ENCODE measurements at regions not wholly inside any gene's neighbourhood (a gene's known extent, or its start where the extent isn't known, plus 50 kb on each side); places are given as distances from the start of the nearest gene placed in this dataset.
"Not testable (repeated sequence)": the region's sequence is repeated elsewhere in the genome, so short reads cannot be mapped to it uniquely, and the experiment has no call there.

- Mint-ChIP-seq H3K4me1 (ENCODE audit: low read depth) (no peaks in the 10 kb centered on the region), H3K9me3 (no peaks in the 10 kb centered on the region), H3K27me3 (no peaks in the 10 kb centered on the region), H3K27ac (no peak overlapping the region), H3K4me3 (no peak overlapping the region), H3K36me3 (ENCODE audit: low read depth) (no peaks in the 10 kb centered on the region)
These were observed 185.4 kb downstream of the IGLL1 start for GRCh38 chr22:23394525-23395326.

DNA sequence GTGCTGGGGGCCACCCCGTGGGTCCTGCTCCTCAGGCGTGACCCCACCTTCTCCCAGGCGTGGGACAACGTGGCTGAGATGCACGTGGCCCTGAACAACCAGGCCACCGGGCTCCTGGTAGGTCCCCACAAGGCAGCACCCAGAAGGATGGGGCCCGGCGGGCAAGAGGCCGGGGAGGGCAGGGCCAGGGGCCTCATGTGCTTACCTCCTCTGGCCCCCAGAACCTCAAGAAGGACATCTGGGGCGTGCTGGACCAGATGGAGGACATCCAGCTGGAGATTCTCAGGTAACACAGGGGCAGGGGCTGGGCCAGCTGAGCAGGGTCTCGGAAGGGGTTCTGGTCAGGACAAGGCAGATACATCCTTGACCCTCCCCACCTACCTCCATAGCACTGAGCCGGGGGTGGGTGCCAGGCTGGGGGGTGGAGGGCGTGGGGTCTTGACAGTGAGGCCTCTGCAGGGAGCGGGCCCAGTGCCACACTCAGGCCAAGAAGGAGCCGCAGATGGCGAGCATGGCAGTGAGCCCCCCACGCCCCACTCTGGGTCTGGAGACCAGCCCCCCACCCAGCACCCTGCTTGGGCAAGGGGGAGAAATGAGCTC lies 186.3 kb downstream of the IGLL1 start:
- Mint-ChIP-seq H3K4me1 (ENCODE audit: low read depth) (no peaks in the 10 kb centered on the region), H3K9me3 (no peaks in the 10 kb centered on the region), H3K27ac (no peak overlapping the region)

DNA sequence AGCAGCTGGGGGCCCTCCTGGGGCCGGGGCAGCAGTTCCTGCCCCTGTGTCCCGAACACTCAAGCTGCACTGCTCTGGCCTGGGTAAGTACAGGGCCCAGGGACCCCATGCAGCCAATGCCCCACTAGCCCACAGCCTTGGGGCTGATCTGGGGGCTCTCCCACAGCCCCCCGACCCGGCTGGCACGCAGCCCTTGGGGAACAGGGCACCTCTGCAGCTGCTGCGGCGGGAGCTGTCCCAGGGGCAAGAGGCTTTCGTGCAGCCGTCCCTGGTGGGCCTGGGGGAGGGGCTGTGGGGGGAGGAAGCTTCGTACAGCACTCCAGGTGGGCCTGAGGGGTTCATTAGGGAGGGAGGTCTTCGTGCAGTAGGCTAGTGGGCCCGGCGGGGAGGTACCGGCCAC lies 186.9 kb downstream of the IGLL1 start:
- H3K36me3 Mint-ChIP-seq (ENCODE audit: low read depth); H3K9me3 Mint-ChIP-seq; H3K4me1 Mint-ChIP-seq (ENCODE audit: low read depth); H3K27me3 Mint-ChIP-seq; H3K4me3 Mint-ChIP-seq; H3K27ac Mint-ChIP-seq: not testable (repeated sequence)

More for the DNA sequence above, 186.3 kb downstream of the IGLL1 start:
- Mint-ChIP-seq H3K4me3 (no peak overlapping the region), H3K27me3 (no peaks in the 10 kb centered on the region), H3K36me3 (ENCODE audit: low read depth) (no peaks in the 10 kb centered on the region)

GRCh38 chr22:23392420-23393121 lies 187.5 kb downstream of the IGLL1 start:
- Mint-ChIP-seq H3K27me3 (no peaks in the 10 kb centered on the region), H3K4me3 (no peak overlapping the region), H3K4me1 (ENCODE audit: low read depth) (no peaks in the 10 kb centered on the region), H3K27ac (no peak overlapping the region), H3K9me3 (no peaks in the 10 kb centered on the region), H3K36me3 (ENCODE audit: low read depth) (no peaks in the 10 kb centered on the region)

DNA sequence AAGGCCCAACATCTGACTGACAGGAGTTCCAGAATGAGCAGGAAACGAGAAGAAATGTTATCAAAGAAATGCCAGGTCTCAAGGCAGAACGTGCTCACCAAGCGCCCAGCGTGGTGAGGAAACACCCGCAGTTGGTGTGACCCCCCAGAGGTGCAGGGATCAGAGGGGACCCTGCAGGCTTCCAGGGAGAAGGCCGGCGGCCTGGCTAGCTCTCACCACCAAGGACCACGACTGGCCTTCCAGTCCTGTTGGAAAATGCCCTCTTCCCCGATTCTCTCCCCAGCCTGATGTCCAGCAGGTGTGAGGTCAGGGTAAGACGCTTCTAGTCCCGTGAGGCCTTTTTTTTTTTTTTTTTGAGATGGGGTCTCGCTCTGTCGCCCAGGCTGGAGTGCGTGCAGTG lies 189.1 kb downstream of the IGLL1 start:
- no peaks in the 10 kb centered on the region for H3K9me3 Mint-ChIP-seq
- H3K27me3 Mint-ChIP-seq: no peaks in the 10 kb centered on the region
- H3K27ac Mint-ChIP-seq: no peak overlapping the region
- H3K4me1 Mint-ChIP-seq (ENCODE audit: low read depth): no peaks in the 10 kb centered on the region
- no peaks in the 10 kb centered on the region for H3K36me3 Mint-ChIP-seq (ENCODE audit: low read depth)
- no peak overlapping the region for H3K4me3 Mint-ChIP-seq

DNA sequence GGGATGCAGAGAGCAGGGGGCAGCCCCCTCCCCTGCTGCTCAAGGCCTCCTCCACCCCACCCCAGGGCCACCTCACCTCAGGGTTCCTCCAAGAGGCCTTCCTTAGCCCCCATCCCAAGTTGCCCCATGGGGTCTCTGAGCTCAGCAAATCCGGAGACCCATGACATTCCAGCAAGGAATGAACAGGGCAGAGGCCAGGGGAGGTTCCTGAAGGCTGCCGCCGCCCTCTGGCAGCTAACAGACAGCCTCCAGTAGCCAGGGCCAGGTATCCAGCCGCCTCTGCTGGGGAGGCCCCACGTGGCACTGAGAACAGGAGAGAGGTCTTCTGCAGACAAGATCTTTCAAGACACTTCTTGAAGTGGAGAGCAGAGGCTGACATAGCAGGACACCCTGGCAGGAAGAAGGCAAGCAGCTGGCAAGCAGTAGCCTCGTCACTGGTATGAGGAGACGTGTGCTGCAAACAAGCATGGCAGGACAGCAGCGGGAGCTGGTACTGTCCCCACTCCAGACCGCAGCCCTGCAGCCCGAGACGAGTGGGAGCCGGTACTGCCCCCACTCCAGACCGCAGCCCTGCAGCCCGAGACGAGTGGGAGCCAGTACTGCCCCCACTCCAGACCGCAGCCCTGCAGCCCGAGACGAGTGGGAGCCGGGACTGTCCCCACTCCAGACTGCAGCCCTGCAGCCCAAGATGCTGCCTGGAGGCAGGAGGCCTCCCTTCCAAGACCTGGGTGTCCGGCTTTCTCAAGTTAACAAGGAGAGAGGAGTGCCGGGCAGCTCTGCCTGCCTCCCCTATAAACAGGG lies 190.6 kb downstream of the IGLL1 start:
- no peak overlapping the region for H3K4me3 Mint-ChIP-seq
- no peaks in the 10 kb centered on the region for H3K9me3 Mint-ChIP-seq
- H3K27ac Mint-ChIP-seq: no peak overlapping the region
- no peaks in the 10 kb centered on the region for H3K27me3 Mint-ChIP-seq
- H3K36me3 Mint-ChIP-seq (ENCODE audit: low read depth): no peaks in the 10 kb centered on the region
- H3K4me1 Mint-ChIP-seq (ENCODE audit: low read depth): no peaks in the 10 kb centered on the region

DNA sequence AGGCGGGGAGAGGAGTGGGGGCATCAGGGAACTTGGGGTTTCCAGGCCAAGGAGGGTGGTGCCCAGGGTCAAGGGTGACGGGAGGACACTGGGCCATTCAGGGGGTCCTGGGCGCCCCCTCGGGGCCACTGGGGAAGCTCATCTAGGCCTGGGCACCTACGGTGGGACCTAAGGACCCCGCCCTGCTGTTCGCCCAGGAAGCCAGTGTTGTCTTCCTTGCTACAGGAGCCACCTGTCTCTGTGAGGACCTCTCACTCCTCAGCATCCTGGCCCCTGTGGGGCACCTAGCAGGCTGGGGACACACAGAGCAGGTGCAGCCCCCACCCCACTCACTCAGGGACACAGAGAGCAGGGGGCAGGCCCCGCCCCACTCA lies 191.6 kb downstream of the IGLL1 start:
- Mint-ChIP-seq H3K36me3 (ENCODE audit: low read depth) (no peaks in the 10 kb centered on the region), H3K4me1 (ENCODE audit: low read depth) (no peaks in the 10 kb centered on the region), H3K27me3 (no peaks in the 10 kb centered on the region), H3K27ac (no peak overlapping the region), H3K4me3 (no peak overlapping the region), H3K9me3 (no peaks in the 10 kb centered on the region)

- H3K9me3 Mint-ChIP-seq: no peaks in the 10 kb centered on the region
- no peaks in the 10 kb centered on the region for H3K4me1 Mint-ChIP-seq (ENCODE audit: low read depth)
- no peak overlapping the region for H3K27ac Mint-ChIP-seq
- H3K36me3 Mint-ChIP-seq (ENCODE audit: low read depth): no peaks in the 10 kb centered on the region
- H3K4me3 Mint-ChIP-seq: no peak overlapping the region
- no peaks in the 10 kb centered on the region for H3K27me3 Mint-ChIP-seq
These were observed 192.1 kb downstream of the IGLL1 start for GRCh38 chr22:23387827-23388516.

DNA sequence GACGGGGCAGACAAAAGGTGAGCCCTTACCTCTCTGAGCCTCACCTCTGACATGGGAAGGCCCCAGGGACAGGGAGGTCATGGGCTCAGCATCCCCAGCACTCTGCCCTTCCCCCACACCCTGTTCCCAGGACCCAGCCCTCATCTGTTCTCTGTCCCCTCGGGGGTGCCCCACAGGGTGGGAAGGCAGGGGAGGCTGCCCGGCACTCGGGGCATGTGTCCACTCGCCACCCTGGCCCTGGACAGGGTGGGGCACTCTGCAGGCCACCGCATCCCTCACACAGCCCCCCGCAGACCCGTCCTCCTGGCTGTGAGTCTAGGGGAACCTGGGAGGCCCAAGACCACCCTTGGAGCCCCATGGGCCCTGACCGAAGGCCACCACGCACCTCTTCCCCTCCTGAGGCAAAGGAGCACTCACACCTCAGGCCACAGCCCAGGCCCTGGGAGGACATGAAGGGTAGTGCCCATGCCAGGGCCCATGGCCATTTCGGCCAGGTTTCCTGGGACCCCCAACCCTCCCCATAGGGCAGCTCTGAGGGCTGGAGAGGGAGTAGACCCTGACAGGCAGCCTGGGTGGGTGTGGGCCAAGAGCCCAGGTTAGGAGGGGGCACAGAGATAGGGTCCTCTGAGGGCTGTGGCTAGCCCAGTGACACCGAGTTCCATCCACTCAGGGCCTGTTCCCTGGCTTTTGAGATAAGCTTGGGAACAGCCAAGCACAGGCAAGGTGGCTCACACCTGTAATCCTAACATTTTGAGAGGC lies 193.1 kb downstream of the IGLL1 start:
- no peaks in the 10 kb centered on the region for H3K27me3 Mint-ChIP-seq
- no peaks in the 10 kb centered on the region for H3K36me3 Mint-ChIP-seq (ENCODE audit: low read depth)
- H3K9me3 Mint-ChIP-seq: no peaks in the 10 kb centered on the region
- no peak overlapping the region for H3K27ac Mint-ChIP-seq
- no peaks in the 10 kb centered on the region for H3K4me1 Mint-ChIP-seq (ENCODE audit: low read depth)
- H3K4me3 Mint-ChIP-seq: no peak overlapping the region

DNA sequence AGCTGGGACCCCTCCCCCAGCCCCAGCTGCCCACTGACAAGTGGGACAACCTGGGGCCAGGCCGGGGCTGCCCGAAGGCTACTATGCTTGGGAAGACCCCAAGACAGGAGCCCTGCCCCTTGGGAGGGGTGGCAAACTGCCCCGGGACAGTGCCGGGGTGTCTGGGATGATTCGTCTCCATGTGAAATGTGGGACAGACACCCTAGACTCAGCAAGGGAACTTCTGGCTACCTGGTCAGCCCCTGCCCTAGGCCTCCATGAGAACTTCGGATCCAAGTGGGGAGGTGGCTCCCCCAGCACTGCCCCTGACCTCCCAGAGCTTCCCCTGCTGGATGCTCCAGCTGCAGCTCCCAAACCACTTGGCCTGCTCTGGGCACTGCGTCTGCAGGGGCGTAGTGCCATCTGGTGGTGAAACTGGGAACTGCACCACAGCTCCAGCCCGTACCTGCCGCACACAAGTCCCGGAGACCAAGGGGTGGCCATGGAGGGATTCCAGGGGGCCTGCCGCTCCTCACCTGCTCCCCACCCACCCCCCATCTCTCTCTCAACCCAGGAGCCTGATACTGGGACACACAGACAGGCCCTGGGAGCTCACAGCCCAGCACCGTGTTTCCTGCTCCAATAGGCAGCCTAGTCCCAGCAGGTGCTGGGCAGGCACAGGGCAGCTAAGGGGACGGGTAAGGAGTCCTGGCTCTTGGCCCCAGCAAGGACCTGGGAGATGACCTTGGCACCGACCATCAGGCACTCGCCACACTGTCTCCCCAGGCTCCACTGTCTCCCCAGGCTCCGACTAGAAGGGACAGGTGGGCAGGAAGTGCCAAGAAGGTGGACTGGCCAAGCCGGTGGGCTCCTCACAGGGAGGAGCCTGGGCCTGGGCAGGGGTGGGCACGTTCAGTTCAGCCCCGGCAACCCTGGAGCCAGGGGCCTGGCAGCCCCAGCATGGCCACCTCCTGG lies 194.1 kb downstream of the IGLL1 start:
- no peaks in the 10 kb centered on the region for H3K9me3 Mint-ChIP-seq

GRCh38 chr22:23384923-23385677 lies 195.0 kb downstream of the IGLL1 start:
- no peaks in the 10 kb centered on the region for H3K4me1 Mint-ChIP-seq (ENCODE audit: low read depth)

More for the DNA sequence above, 194.1 kb downstream of the IGLL1 start:
- H3K36me3 Mint-ChIP-seq (ENCODE audit: low read depth): no peaks in the 10 kb centered on the region
- H3K4me3 Mint-ChIP-seq: no peak overlapping the region
- no peaks in the 10 kb centered on the region for H3K4me1 Mint-ChIP-seq (ENCODE audit: low read depth)
- no peak overlapping the region for H3K27ac Mint-ChIP-seq
- H3K27me3 Mint-ChIP-seq: no peaks in the 10 kb centered on the region

DNA sequence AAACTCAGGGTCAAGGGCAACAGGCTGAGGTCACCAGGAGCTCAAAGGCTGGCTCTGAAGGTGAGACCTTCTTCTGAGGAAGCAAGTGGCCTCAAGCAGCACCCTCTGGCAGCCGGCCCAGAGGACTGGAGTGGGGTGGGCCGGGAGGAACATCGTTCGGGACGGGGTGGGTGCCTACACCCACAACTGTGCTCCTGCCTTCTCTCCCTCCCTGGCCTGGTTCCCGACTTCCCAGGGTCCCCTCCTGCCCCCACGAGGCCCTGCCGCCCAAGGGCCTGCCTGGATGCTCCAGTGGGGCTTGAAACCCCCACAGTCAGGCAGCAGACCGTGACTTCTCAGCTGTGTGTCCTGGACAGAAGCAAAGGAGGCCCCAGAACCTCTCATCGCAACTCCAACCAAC lies 195.7 kb downstream of the IGLL1 start:
- H3K36me3 Mint-ChIP-seq (ENCODE audit: low read depth): no peaks in the 10 kb centered on the region
- H3K4me3 Mint-ChIP-seq: no peak overlapping the region
- no peaks in the 10 kb centered on the region for H3K27me3 Mint-ChIP-seq
- no peaks in the 10 kb centered on the region for H3K9me3 Mint-ChIP-seq
- H3K27ac Mint-ChIP-seq: no peak overlapping the region
- no peaks in the 10 kb centered on the region for H3K4me1 Mint-ChIP-seq (ENCODE audit: low read depth)

More at GRCh38 chr22:23384923-23385677, 195.0 kb downstream of the IGLL1 start:
- Mint-ChIP-seq H3K27ac (no peak overlapping the region), H3K36me3 (ENCODE audit: low read depth) (no peaks in the 10 kb centered on the region), H3K4me3 (no peak overlapping the region), H3K27me3 (no peaks in the 10 kb centered on the region), H3K9me3 (no peaks in the 10 kb centered on the region)

Data from stimulated activated naive CD8-positive, alpha-beta T cell treated with anti-CD3 and anti-CD28 coated beads, Interleukin-15, Interleukin-2, amounts not matched to agents 100 ng/mL and 50 ng/mL, for 24 hours (primary cell).